ENCODE measurements at regions not wholly inside any gene's neighbourhood (a gene's known extent, or its start where the extent isn't known, plus 50 kb on each side); places are given as distances from the start of the nearest gene placed in this dataset.

- Histone ChIP-seq H3K4me3 (no peak overlapping the region), H3K9me3 (no peaks in the 10 kb centered on the region), H3K4me1 (no peaks in the 10 kb centered on the region), H3K27ac (replicated peaks in 1 of 4) (no peak overlapping the region), H3K27me3 (no peaks in the 10 kb centered on the region), H3K36me3 (no peaks in the 10 kb centered on the region)
- TF ChIP-seq EP300 (IDR thresholded peaks at IDR 0.05): no peak
- intact Hi-C loops (cut with DNase I): no loop called here
- 48% methylated on average over 3 of the region's 3 CpGs for WGBS
- no peak for DNase-seq (ENCODE audit: extremely low spot score)
Measured at GRCh38 chr17:70414300-70414699, 245.0 kb downstream of the KCNJ2 start.

- 100% methylated on average over 2 of the region's 2 CpGs for WGBS
- intact Hi-C loops (cut with DNase I): no loop called here
- TF ChIP-seq POLR2AphosphoS5 (IDR thresholded peaks at IDR 0.05): no peak
- no peak for TF ChIP-seq EP300 (IDR thresholded peaks at IDR 0.05)
- TF ChIP-seq CTCF (IDR thresholded peaks at IDR 0.05): no peak
- no peak for TF ChIP-seq POLR2A (IDR thresholded peaks at IDR 0.05; ENCODE audit: low read depth)
Measured at GRCh38 chr17:70420861-70421445, 251.6 kb downstream of the KCNJ2 start.

GRCh38 chr17:70422862-70423261, 253.5 kb downstream of the KCNJ2 start:
- intact Hi-C loops (cut with DNase I): no loop called here
- Histone ChIP-seq H3K9me3 (no peaks in the 10 kb centered on the region), H3K36me3 (no peaks in the 10 kb centered on the region), H3K27ac (replicated peaks in 1 of 4) (no peak overlapping the region), H3K27me3 (no peaks in the 10 kb centered on the region), H3K4me1 (peaks cover 0 to 3% (median 0%) of the 10 kb centered on the region in 4 donors), H3K4me3 (no peak overlapping the region)
- DNase-seq (ENCODE audit: extremely low spot score): no peak
- TF ChIP-seq EP300 (IDR thresholded peaks at IDR 0.05) (no peak), POLR2A (IDR thresholded peaks at IDR 0.05; ENCODE audit: low read depth) (no peak), POLR2AphosphoS5 (IDR thresholded peaks at IDR 0.05) (no peak), CTCF (IDR thresholded peaks at IDR 0.05) (no peak)

More at GRCh38 chr17:70420861-70421445, 251.6 kb downstream of the KCNJ2 start:
- DNase-seq (ENCODE audit: extremely low spot score): no peak
- Histone ChIP-seq H3K4me3 (no peak overlapping the region), H3K36me3 (no peaks in the 10 kb centered on the region), H3K4me1 (peaks cover 0 to 3% (median 0%) of the 10 kb centered on the region in 4 donors), H3K27ac (replicated peaks in 1 of 4) (no peak overlapping the region), H3K9me3 (no peaks in the 10 kb centered on the region), H3K27me3 (no peaks in the 10 kb centered on the region)

- no peak overlapping the region for H3K27ac ChIP-seq (replicated peaks in 1 of 4)
Measured at GRCh38 chr17:70423562-70423961, 254.2 kb downstream of the KCNJ2 start.

GRCh38 chr17:70426752-70427151, 257.4 kb downstream of the KCNJ2 start:
- intact Hi-C loops (cut with DNase I): no loop called here
- no peaks in the 10 kb centered on the region for H3K36me3 ChIP-seq
- no peak for TF ChIP-seq EP300 (IDR thresholded peaks at IDR 0.05)
- TF ChIP-seq POLR2A (IDR thresholded peaks at IDR 0.05; ENCODE audit: low read depth): no peak
- TF ChIP-seq CTCF (IDR thresholded peaks at IDR 0.05): no peak
- no peak for TF ChIP-seq POLR2AphosphoS5 (IDR thresholded peaks at IDR 0.05)
- no peak overlapping the region for H3K4me3 ChIP-seq
- H3K27me3 ChIP-seq: no peaks in the 10 kb centered on the region
- no peak for DNase-seq (ENCODE audit: extremely low spot score)
- H3K4me1 ChIP-seq: peaks cover 0 to 3% (median 0%) of the 10 kb centered on the region in 4 donors
- no peaks in the 10 kb centered on the region for H3K9me3 ChIP-seq
- WGBS: 67% methylated on average over 3 of the region's 3 CpGs
- H3K27ac ChIP-seq (replicated peaks in 1 of 4): no peak overlapping the region

More at GRCh38 chr17:70423562-70423961, 254.2 kb downstream of the KCNJ2 start:
- intact Hi-C loops (cut with DNase I): no loop called here
- H3K4me1 ChIP-seq: peaks cover 0 to 3% (median 0%) of the 10 kb centered on the region in 4 donors
- H3K4me3 ChIP-seq: no peak overlapping the region
- no peaks in the 10 kb centered on the region for H3K36me3 ChIP-seq
- 85% methylated on average over 2 of the region's 2 CpGs for WGBS
- no peaks in the 10 kb centered on the region for H3K9me3 ChIP-seq
- no peak for DNase-seq (ENCODE audit: extremely low spot score)
- TF ChIP-seq POLR2A (IDR thresholded peaks at IDR 0.05; ENCODE audit: low read depth) (no peak), EP300 (IDR thresholded peaks at IDR 0.05) (no peak)
- no peaks in the 10 kb centered on the region for H3K27me3 ChIP-seq
